ENCODE measurements at regions not wholly inside any gene's neighbourhood (a gene's known extent, or its start where the extent isn't known, plus 50 kb on each side); places are given as distances from the start of the nearest gene placed in this dataset.
"Not testable (repeated sequence)": the region's sequence is repeated elsewhere in the genome, so short reads cannot be mapped to it uniquely, and the experiment has no call there.

DNA sequence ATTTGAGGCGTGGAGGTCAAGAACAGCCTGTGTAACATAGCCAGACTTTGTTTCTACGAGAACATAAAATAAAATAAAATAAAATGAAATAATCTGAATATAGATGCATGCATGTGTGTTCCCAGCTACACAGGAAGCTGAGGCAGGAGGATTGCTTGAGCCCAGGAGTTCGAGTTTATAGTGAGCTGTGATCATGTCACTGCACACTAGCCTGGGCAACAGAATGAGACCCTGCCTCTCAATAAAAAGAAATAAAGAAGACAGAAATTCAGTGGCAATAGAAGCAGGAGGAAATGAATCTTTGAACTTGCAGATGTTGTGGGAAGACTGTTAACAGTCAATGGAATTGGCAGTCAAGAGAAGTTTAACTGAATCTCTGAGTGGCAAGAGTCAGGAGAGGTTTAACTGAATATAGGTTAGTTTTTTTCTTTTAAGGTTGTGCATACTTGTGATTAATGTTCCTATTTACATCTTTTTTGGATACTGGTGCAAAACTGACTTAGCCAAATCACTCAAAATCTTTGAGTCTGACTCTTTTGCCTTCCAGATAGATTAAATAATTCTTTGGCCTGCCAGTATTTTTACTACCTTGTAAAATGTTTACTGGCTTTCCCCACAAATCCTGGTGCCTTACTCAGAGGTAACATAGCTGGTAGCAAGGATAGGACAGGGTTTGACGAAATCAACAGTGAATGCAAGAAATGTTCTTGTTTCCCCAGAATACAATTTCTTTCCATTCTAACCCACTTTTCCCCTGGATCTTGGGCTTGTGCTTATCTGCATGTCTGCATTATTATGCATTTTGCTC lies 361.4 kb downstream of the PDCD6IP start:
- H3K4me3 ChIP-seq, result no peak overlapping the region
- TF ChIP-seq, protein P1, sequence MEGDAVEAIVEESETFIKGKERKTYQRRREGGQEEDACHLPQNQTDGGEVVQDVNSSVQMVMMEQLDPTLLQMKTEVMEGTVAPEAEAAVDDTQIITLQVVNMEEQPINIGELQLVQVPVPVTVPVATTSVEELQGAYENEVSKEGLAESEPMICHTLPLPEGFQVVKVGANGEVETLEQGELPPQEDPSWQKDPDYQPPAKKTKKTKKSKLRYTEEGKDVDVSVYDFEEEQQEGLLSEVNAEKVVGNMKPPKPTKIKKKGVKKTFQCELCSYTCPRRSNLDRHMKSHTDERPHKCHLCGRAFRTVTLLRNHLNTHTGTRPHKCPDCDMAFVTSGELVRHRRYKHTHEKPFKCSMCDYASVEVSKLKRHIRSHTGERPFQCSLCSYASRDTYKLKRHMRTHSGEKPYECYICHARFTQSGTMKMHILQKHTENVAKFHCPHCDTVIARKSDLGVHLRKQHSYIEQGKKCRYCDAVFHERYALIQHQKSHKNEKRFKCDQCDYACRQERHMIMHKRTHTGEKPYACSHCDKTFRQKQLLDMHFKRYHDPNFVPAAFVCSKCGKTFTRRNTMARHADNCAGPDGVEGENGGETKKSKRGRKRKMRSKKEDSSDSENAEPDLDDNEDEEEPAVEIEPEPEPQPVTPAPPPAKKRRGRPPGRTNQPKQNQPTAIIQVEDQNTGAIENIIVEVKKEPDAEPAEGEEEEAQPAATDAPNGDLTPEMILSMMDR (IDR thresholded peaks at IDR 0.05), result no peak
- no peak overlapping the region for H3K27ac ChIP-seq
- no peak for DNase-seq (ENCODE audit: low spot score)

DNA sequence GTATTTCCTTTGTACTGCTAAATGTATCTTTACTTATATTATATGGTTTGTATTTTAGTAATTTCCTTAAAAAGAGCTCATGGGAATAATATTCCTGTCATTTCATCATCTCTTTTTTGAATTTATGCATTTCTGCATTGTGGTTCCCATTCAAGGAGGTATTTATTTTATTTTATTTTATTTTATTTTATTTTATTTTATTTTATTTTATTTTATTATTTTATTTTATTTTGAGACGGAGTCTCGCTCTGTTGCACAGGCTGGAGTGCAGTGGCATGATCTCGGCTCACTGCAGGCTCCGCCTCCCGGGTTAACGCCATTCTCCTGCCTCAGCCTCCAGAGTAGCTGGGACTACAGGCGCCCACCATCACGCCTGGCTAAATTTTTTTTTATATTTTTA lies 371.2 kb downstream of the PDCD6IP start:
- not testable (repeated sequence) for H3K4me3 ChIP-seq; DNase-seq (ENCODE audit: low spot score); H3K27ac ChIP-seq

DNA sequence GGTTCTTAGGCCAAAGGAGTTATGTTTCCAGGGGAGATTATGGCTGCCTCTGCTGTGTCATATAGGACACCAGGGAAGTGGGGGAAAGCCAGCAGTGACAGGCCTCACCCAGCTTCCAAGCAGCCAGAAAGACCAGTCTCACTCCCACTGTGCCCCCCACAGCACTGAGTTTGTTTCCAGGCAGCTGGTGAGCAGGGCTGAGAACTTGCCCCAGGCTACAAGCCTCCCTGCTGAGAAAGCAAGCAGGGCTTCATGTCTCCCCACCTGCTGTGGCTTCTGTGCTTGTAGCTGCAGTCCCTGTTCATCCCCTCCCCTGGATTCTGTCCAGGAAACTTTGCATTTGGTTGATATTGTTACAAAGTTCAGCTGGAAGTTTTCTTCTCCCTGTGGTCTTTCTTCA lies 376.3 kb downstream of the PDCD6IP start:
- TF ChIP-seq, protein P1 (IDR thresholded peaks at IDR 0.05), result no peak
- no peak overlapping the region for H3K27ac ChIP-seq
- H3K4me3 ChIP-seq, result no peak overlapping the region
- no peak for DNase-seq (ENCODE audit: low spot score)

DNA sequence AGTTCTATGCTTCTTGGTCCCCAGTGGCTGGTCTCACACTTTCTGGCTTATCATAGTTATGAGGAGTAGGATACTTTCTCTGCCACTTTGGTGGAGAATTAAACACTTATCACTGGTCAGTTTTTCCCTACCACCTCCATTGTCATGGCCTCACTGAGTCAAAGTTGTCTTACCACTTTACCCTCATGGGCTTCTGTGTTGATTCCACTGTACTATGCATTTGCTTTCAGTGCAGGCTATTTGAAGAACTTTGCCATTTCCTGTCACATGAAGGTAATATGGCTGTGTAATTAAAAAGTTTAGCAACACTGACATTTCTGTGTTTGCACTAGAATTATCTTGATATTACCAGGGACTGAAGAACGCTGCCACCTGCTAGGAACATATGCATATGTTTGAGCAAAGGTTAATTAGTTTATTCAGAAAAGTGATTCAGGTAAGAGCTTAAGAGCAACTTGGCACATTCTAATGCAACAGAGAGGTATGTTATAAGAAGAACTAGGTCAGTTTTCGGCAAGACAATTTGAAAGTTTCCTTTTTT lies 377.3 kb downstream of the PDCD6IP start:
- Histone ChIP-seq H3K27ac (no peak overlapping the region), H3K4me3 (no peak overlapping the region)
- DNase-seq (ENCODE audit: low spot score), result no peak
- TF ChIP-seq, protein P1 (IDR thresholded peaks at IDR 0.05), result no peak

DNA sequence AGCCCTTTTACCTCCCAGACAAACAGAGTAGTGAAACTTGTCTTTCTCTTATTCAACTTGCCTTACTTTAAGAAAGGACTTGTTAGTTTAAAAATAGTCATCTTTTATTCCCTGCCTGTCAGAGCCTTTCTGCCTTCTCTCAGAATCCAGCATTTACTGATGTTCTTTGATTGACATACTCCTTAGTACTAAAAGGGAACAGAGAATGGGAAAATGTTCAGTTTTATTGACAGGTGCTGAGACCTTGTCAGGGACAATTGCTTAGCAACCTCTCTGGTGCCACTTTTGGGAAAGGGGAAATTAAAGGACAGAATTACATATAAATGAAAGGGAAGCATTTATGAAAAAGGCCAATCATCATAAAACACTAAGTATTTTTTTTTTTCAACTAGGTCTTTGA lies 378.3 kb downstream of the PDCD6IP start:
- DNase-seq (ENCODE audit: low spot score), result no peak
- no peak overlapping the region for H3K4me3 ChIP-seq
- no peak overlapping the region for H3K27ac ChIP-seq
- TF ChIP-seq, protein P1 (IDR thresholded peaks at IDR 0.05), result no peak

DNA sequence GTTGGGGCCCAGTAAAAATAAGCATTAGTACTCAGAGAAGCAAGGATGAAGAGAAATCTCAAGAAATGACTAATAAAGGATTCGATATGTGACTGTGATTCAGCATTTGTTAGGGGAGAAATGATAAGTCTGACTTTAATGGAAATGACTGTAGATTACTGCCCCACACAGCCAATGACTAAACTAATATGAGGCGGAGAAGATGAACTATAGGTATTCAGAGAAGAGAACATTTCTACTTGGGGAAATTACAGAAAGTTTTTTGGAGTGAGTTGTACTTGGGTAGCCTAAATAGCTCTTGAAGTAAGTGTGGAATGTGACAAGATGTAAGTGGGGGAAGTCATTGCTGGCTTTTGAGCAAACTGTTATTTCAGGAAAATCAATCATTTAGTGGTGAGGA lies 380.0 kb downstream of the PDCD6IP start:
- no peak overlapping the region for H3K27ac ChIP-seq
- no peak overlapping the region for H3K4me3 ChIP-seq
- TF ChIP-seq, protein P1 (IDR thresholded peaks at IDR 0.05), result no peak
- no peak for DNase-seq (ENCODE audit: low spot score)

DNA sequence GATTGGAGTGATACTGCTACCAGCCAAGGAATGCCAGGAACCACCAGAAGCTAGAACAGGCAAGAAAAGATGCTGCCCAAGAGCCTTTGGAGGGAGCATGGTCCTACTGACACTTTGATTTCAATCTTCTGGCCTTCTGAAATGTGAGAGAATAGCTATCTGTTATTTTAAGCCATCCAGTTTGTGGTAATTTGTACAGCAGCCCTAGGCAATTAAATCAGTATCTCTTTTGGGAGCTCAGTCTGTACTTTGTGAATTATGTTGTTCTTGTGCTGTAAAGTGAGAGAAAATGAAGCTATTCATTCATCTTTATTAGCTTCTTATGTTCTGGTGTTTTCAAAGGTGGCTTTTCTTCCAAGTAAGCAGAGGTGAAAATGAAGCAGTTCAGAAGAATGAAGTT lies 381.3 kb downstream of the PDCD6IP start:
- TF ChIP-seq, protein P1 (IDR thresholded peaks at IDR 0.05), result no peak
- no peak overlapping the region for H3K27ac ChIP-seq
- DNase-seq (ENCODE audit: low spot score), result no peak
- no peak overlapping the region for H3K4me3 ChIP-seq
